PC-3 (cell line): ENCODE measurements at regions not wholly inside any gene's neighbourhood (a gene's known extent, or its start where the extent isn't known, plus 50 kb on each side); places are given as distances from the start of the nearest gene placed in this dataset.

Experiments used
- CTCF ChIP-seq: fragments of 300-600 bp; sonication (generic); conservative IDR thresholded peaks from 2 replicates; pipeline ENCODE4 v1.5.1; 2017; ENCODE audit warnings: antibody characterized with exemption, low read depth, mild to moderate bottlenecking, low read length
- EZH2 ChIP-seq: fragments of 300-600 bp; sonication (generic); IDR thresholded peaks from one replicate; pipeline ENCODE4 v1.6.1; 2017; ENCODE audit warnings: antibody characterized with exemption, mild to moderate bottlenecking, low read length; ENCODE audit not compliant: unreplicated experiment
- EZH2phosphoT487 ChIP-seq: fragments of 300-600 bp; sonication (generic); IDR thresholded peaks from 2 replicates; pipeline ENCODE4 v1.6.1; 2018; ENCODE audit warnings: mild to moderate bottlenecking, antibody characterized with exemption, low read length, borderline replicate concordance

DNA sequence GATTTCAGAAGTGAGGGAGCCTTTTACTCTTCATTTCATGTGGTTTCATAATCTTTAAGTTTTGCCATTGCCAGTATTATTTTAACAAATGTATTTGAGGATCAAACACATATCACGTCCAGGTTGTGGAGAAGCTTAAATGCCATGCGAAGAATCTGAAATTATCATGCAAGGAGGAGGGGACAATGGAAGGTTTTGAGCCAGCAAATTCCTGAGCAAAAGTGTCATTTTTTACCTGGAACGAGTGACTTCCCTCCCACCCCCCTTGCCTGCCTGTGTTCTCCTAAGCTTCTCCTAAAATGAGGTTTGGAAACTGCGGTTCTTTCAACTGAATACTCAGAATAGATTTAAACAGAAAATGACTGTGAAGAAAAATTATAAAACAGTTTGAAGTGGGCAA lies 77.6 kb downstream of the C16orf95 start:
- TF ChIP-seq CTCF = no peak
- TF ChIP-seq EZH2 = no peak
- TF ChIP-seq EZH2phosphoT487 = no peak
